ENCODE measurements at regions not wholly inside any gene's neighbourhood (a gene's known extent, or its start where the extent isn't known, plus 50 kb on each side); places are given as distances from the start of the nearest gene placed in this dataset.

DNA sequence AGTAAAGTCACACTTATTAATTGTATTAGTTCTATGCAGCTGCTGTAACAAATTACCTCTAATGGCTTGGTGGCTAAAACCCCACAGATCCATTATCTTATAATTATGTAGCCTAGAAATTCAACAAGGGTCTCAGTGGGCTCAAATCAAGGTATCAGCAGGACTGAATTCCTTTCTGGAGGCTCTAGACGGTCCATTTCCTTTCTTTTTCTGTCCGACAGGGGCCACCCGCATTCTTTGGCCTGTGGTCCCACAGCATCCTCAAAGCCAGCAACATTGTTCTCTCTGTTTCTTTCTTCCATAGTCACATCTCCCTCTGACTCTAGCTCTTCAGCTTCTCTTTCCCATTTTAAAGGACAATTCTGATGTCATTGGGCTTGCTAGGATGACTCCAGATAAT is 276.3 kb upstream of the ZNF717 start:
- Histone ChIP-seq H3K4me1 (no peaks in the 10 kb centered on the region), H3K36me3 (no peaks in the 10 kb centered on the region), H3K27me3 (no peaks in the 10 kb centered on the region), H3K4me3 (no peak overlapping the region), H3K27ac (no peak overlapping the region), H3K9me3 (peaks cover 0 to 7% (median 0%) of the 10 kb centered on the region in 12 donors)
- ATAC-seq (no peak), DNase-seq (no peak)
- no peak for TF ChIP-seq POLR2A (IDR thresholded peaks at IDR 0.05)
- TF ChIP-seq, protein P1, sequence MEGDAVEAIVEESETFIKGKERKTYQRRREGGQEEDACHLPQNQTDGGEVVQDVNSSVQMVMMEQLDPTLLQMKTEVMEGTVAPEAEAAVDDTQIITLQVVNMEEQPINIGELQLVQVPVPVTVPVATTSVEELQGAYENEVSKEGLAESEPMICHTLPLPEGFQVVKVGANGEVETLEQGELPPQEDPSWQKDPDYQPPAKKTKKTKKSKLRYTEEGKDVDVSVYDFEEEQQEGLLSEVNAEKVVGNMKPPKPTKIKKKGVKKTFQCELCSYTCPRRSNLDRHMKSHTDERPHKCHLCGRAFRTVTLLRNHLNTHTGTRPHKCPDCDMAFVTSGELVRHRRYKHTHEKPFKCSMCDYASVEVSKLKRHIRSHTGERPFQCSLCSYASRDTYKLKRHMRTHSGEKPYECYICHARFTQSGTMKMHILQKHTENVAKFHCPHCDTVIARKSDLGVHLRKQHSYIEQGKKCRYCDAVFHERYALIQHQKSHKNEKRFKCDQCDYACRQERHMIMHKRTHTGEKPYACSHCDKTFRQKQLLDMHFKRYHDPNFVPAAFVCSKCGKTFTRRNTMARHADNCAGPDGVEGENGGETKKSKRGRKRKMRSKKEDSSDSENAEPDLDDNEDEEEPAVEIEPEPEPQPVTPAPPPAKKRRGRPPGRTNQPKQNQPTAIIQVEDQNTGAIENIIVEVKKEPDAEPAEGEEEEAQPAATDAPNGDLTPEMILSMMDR (IDR thresholded peaks at IDR 0.05): no peak
- WGBS, 4 donors: 71 to 88% (median 81%) methylated on average over 3 of the region's 3 CpGs
- intact Hi-C loops (cut with DNase I): no loop called here

DNA sequence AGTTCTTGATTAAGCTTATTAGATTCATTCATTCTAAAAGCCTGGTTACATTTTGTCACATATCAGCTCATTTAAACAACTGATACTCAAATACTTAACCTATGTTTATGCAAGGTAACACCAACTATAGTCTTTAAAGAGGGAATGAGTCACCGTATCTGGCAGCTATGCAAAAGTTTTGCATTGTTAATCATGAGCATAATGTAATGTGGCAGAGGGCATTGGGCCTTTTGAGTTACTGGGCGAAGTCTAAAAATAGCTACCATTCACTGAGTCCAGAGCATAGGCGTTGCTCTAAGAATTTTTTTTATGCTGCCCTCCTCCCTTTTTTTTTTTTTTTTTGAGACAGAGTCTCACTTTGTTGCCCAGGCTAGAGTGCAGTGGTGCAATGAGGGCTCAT is 277.7 kb upstream of the ZNF717 start:
- TF ChIP-seq POLR2A (IDR thresholded peaks at IDR 0.05): no peak
- TF ChIP-seq, protein P1 (IDR thresholded peaks at IDR 0.05): no peak
- peaks cover 0 to 7% (median 0%) of the 10 kb centered on the region in 12 donors for H3K9me3 ChIP-seq
- H3K4me1 ChIP-seq: no peaks in the 10 kb centered on the region
- intact Hi-C loops (cut with DNase I): no loop called here
- H3K27me3 ChIP-seq: no peaks in the 10 kb centered on the region
- 52 to 61% (median 55%) methylated on average over 3 of the region's 3 CpGs for WGBS, 4 donors
- no peak overlapping the region for H3K27ac ChIP-seq
- no peaks in the 10 kb centered on the region for H3K36me3 ChIP-seq
- H3K4me3 ChIP-seq: no peak overlapping the region
- DNase-seq: no peak
- ATAC-seq: no peak

DNA sequence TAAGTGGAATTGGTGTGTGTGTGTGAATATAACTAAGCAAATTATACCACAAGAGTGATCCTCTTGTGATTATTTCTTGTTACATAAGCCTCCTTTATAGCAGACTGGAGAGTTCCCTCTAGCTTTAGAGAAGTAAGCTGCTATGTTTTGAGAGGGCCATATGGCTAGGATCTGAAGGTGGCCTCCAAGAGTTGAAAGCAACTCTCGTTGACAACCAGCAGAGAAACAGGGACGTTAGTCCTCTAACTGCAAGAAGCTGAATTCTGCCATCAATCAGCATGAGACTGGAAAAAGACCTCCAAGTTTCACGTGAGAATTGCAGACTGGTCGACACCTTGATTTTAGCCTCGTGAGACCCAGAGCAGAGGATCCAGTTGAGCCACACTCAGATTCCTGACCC is 278.5 kb upstream of the ZNF717 start:
- WGBS, 4 donors: 25 to 42% (median 31%) methylated on average over 5 of the region's 5 CpGs
- Histone ChIP-seq H3K36me3 (no peaks in the 10 kb centered on the region), H3K27ac (no peak overlapping the region), H3K4me3 (no peak overlapping the region), H3K27me3 (no peaks in the 10 kb centered on the region), H3K9me3 (peaks cover 0 to 7% (median 0%) of the 10 kb centered on the region in 12 donors), H3K4me1 (no peaks in the 10 kb centered on the region)
- intact Hi-C loops (cut with DNase I): no loop called here
- ATAC-seq: no peak
- no peak for DNase-seq
- TF ChIP-seq, protein P1 (IDR thresholded peaks at IDR 0.05): no peak
- TF ChIP-seq POLR2A (IDR thresholded peaks at IDR 0.05): no peak

DNA sequence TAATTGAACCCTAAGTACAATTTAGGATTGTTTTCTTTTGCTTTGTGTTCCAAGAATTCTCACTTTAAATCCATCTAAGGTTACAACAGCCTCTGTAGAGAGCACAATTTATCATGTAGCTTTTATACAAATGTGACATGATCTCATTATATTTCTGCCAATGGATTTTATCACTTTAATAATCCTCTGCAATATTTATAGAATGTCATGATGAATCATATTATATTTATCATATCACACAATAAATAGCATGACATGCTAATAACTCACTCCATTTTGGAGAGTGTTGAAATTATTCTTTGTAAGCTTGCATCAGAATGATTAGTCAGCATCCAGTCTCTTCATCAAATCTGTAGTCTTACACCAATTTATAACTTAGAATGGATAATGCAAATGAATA is 280.6 kb upstream of the ZNF717 start:
- intact Hi-C loops (cut with DNase I): no loop called here
- no peaks in the 10 kb centered on the region for H3K36me3 ChIP-seq
- no peak for ATAC-seq

More for the DNA sequence above, 280.6 kb upstream of the ZNF717 start:
- Histone ChIP-seq H3K4me3 (no peak overlapping the region), H3K4me1 (no peaks in the 10 kb centered on the region), H3K27ac (no peak overlapping the region), H3K27me3 (no peaks in the 10 kb centered on the region), H3K9me3 (peaks cover 0 to 7% (median 0%) of the 10 kb centered on the region in 12 donors)
- no peak for DNase-seq
- no peak for TF ChIP-seq POLR2A (IDR thresholded peaks at IDR 0.05)
- TF ChIP-seq, protein P1 (IDR thresholded peaks at IDR 0.05): no peak
